WTC11 (cell line): ENCODE measurements at regions not wholly inside any gene's neighbourhood (a gene's known extent, or its start where the extent isn't known, plus 50 kb on each side); places are given as distances from the start of the nearest gene placed in this dataset.

ENCODE experiments used
- ATAC-seq: fragments of 200-7000 bp; cut with Tn5 transposase; 2 replicates; pipeline ENCODE4 v1.10.0; 2021; ENCODE audit warnings: mild to moderate bottlenecking, moderate library complexity
- CTCF ChIA-PET: fragments of 300-600 bp; sonication (Branson Sonifier 250); formaldehyde crosslinking; loops from one replicate; lab custom pipeline; 2021; ENCODE audit warnings: antibody characterized with exemption; lab: Charles Lee
- POLR2A ChIA-PET: fragments of 350-600 bp; sonication (Branson Sonifier 250); formaldehyde crosslinking; loops from one replicate; lab custom pipeline; 2021; ENCODE audit warnings: antibody characterized with exemption; lab: Charles Lee
- DNase-seq: peaks from one replicate; pipeline ENCODE4 v3.0.0; 2021; ENCODE audit warnings: low spot score
- H3K27ac Mint-ChIP-seq: 2 replicates; pipeline ENCODE4 v1.8.0; 2021; ENCODE audit warnings: mixed read lengths
- H3K27me3 Mint-ChIP-seq: 2 replicates; pipeline ENCODE4 v1.8.0; 2021; ENCODE audit warnings: low read depth, mild to moderate bottlenecking, moderate library complexity, mixed read lengths
- H3K36me3 Mint-ChIP-seq: 2 replicates; pipeline ENCODE4 v1.8.0; 2021; ENCODE audit warnings: mixed read lengths
- H3K4me1 Mint-ChIP-seq: 2 replicates; pipeline ENCODE4 v1.8.0; 2022; ENCODE audit warnings: mixed read lengths
- H3K4me3 Mint-ChIP-seq: 2 replicates; pipeline ENCODE4 v1.8.0; 2021; ENCODE audit warnings: mild to moderate bottlenecking, moderate library complexity, mixed read lengths
- H3K9me3 Mint-ChIP-seq: 2 replicates; pipeline ENCODE4 v1.8.0; 2021; ENCODE audit warnings: mixed read lengths
- AFF4 ChIP-seq: sonication (generic); formaldehyde crosslinking; IDR thresholded peaks from 2 replicates; pipeline ENCODE4 v1.8.1; 2023; ENCODE audit warnings: mild to moderate bottlenecking, missing genetic modification reagents, borderline replicate concordance
- E2F1 ChIP-seq: sonication (generic); formaldehyde crosslinking; IDR thresholded peaks from 2 replicates; pipeline ENCODE4 v1.8.0; 2022; ENCODE audit warnings: mild to moderate bottlenecking, missing genetic modification reagents
- ETV6 ChIP-seq: sonication (generic); formaldehyde crosslinking; IDR thresholded peaks from 2 replicates; pipeline ENCODE4 v1.8.1; 2022; ENCODE audit warnings: mild to moderate bottlenecking, missing genetic modification reagents
- FOXJ3 ChIP-seq: sonication (generic); formaldehyde crosslinking; IDR thresholded peaks from 2 replicates; pipeline ENCODE4 v1.9.0; 2021; ENCODE audit warnings: missing genetic modification reagents, mild to moderate bottlenecking, borderline replicate concordance
- FOXP1 ChIP-seq: sonication (generic); formaldehyde crosslinking; IDR thresholded peaks from 2 replicates; pipeline ENCODE4 v1.8.0; 2022; ENCODE audit warnings: missing genetic modification reagents, mild to moderate bottlenecking, moderate library complexity, borderline replicate concordance
- GTF2I ChIP-seq: fragments of 250-450 bp; sonication (Bioruptor Pico); conservative IDR thresholded peaks from 2 replicates; pipeline ENCODE4 v1.4.0; 2021; ENCODE audit warnings: mild to moderate bottlenecking
- KAT7 ChIP-seq: sonication (generic); formaldehyde crosslinking; IDR thresholded peaks from 2 replicates; pipeline ENCODE4 v1.8.1; 2023; ENCODE audit warnings: missing genetic modification reagents, mild to moderate bottlenecking, borderline replicate concordance
- MLX ChIP-seq: sonication (generic); formaldehyde crosslinking; IDR thresholded peaks from 2 replicates; pipeline ENCODE4 v1.8.1; 2023; ENCODE audit warnings: mild to moderate bottlenecking, missing genetic modification reagents, moderate library complexity
- NFE2L1 ChIP-seq: sonication (generic); formaldehyde crosslinking; IDR thresholded peaks from 2 replicates; pipeline ENCODE4 v1.8.1; 2023; ENCODE audit warnings: missing genetic modification reagents
- NR2C2 ChIP-seq: sonication (generic); formaldehyde crosslinking; IDR thresholded peaks from 2 replicates; pipeline ENCODE4 v1.8.0; 2022; ENCODE audit warnings: mild to moderate bottlenecking, missing genetic modification reagents
- PRRX2 ChIP-seq: fragments of 250-450 bp; sonication (Bioruptor Pico); IDR thresholded peaks from 2 replicates; pipeline ENCODE4 v1.8.0; 2021; ENCODE audit warnings: mild to moderate bottlenecking
- RELA ChIP-seq: sonication (generic); formaldehyde crosslinking; IDR thresholded peaks from 2 replicates; pipeline ENCODE4 v1.8.1; 2022; ENCODE audit warnings: missing genetic modification reagents, mild to moderate bottlenecking, borderline replicate concordance
- SOX15 ChIP-seq: fragments of 250-450 bp; sonication (Bioruptor Pico); IDR thresholded peaks from 2 replicates; pipeline ENCODE4 v1.9.0; 2021; ENCODE audit warnings: mild to moderate bottlenecking
- USF2 ChIP-seq: sonication (generic); formaldehyde crosslinking; IDR thresholded peaks from 2 replicates; pipeline ENCODE4 v1.8.1; 2023; ENCODE audit warnings: mild to moderate bottlenecking, missing genetic modification reagents, moderate library complexity
- ZNF263 ChIP-seq: sonication (generic); formaldehyde crosslinking; IDR thresholded peaks from 2 replicates; pipeline ENCODE4 v1.8.1; 2022; ENCODE audit warnings: low read depth, mild to moderate bottlenecking, moderate library complexity, missing genetic modification reagents
- ZNF416 ChIP-seq: fragments of 250-450 bp; sonication (Bioruptor Pico); IDR thresholded peaks from 2 replicates; pipeline ENCODE4 v1.9.0; 2021; ENCODE audit warnings: mild to moderate bottlenecking, inconsistent platforms
- ZNF425 ChIP-seq: fragments of 250-450 bp; sonication (Bioruptor Pico); conservative IDR thresholded peaks from 2 replicates; pipeline ENCODE4 v1.9.0; 2021; ENCODE audit warnings: mild to moderate bottlenecking
- ZNF512 ChIP-seq: sonication (generic); formaldehyde crosslinking; IDR thresholded peaks from 2 replicates; pipeline ENCODE4 v1.8.1; 2022; ENCODE audit warnings: missing genetic modification reagents, borderline replicate concordance
- ZNF532 ChIP-seq: fragments of 250-450 bp; sonication (Bioruptor Pico); IDR thresholded peaks from 2 replicates; pipeline ENCODE4 v1.9.0; 2021; ENCODE audit warnings: mild to moderate bottlenecking, borderline replicate concordance

- TF ChIP-seq SOX15 (CRISPR knock-in tag) (no peak), ZNF416 (no peak), ZNF425 (CRISPR knock-in tag) (no peak), AFF4 (CRISPR knock-in tag) (no peak), RELA (no peak), NFE2L1 (CRISPR knock-in tag) (no peak)
Observed at GRCh38 chrX:106323357-106323756, 155.3 kb downstream of the PWWP3B start (continued).

- H3K9me3 Mint-ChIP-seq: 0 out of 2 replicates have a peak, but pooled peaks cover 7% of the 10 kb centered on the region
- no peaks in the 10 kb centered on the region for H3K36me3 Mint-ChIP-seq
- DNase-seq: no peak
- ATAC-seq: no peak
- H3K27me3 Mint-ChIP-seq: peaks cover 35% of the 10 kb centered on the region
- no peak overlapping the region for H3K27ac Mint-ChIP-seq
- H3K4me1 Mint-ChIP-seq: peaks cover 14% of the 10 kb centered on the region
- ChIA-PET CTCF (no interaction called here), POLR2A (no interaction called here)
- no peak overlapping the region for H3K4me3 Mint-ChIP-seq
- TF ChIP-seq GTF2I (no peak), FOXJ3 (CRISPR knock-in tag) (no peak), USF2 (no peak), E2F1 (CRISPR knock-in tag) (no peak)
Observed at GRCh38 chrX:106331606-106332005, 163.5 kb downstream of the PWWP3B start.

GRCh38 chrX:106341823-106342222 lies 173.7 kb downstream of the PWWP3B start:
- Mint-ChIP-seq H3K27me3 (no peaks in the 10 kb centered on the region), H3K27ac (no peak overlapping the region), H3K36me3 (peaks cover 10% of the 10 kb centered on the region; the same call in 1 of the 2 replicates), H3K9me3 (peaks cover 18% of the 10 kb centered on the region), H3K4me3 (no peak overlapping the region), H3K4me1 (no peaks in the 10 kb centered on the region)
- DNase-seq (no peak), ATAC-seq (no peak)
- POLR2A ChIA-PET: no interaction called here
- CTCF ChIA-PET: no interaction called here
- no peak for TF ChIP-seq ZNF532
- no peak for TF ChIP-seq FOXP1 (CRISPR knock-in tag)
- TF ChIP-seq ZNF263 (CRISPR knock-in tag): no peak
- no peak for TF ChIP-seq PRRX2
- no peak for TF ChIP-seq MLX (CRISPR knock-in tag)
- TF ChIP-seq ETV6 (CRISPR knock-in tag): no peak
- no peak for TF ChIP-seq GTF2I
- TF ChIP-seq KAT7 (CRISPR knock-in tag): no peak
- TF ChIP-seq NR2C2 (CRISPR knock-in tag): no peak
- TF ChIP-seq ZNF512 (CRISPR knock-in tag): no peak
